Endothelial cell of umbilical vein (primary cell): ENCODE measurements at regions not wholly inside any gene's neighbourhood (a gene's known extent, or its start where the extent isn't known, plus 50 kb on each side); places are given as distances from the start of the nearest gene placed in this dataset.

Source experiments
- BruUV-seq: library from RNA; stranded (reverse); fragments of 400-500 nt; replicated peaks from 2 replicates; lab custom pipeline; 2021; lab: Mats Ljungman, UMichigan
- CTCF ChIA-PET: fragments of 300-600, 350-600 bp; sonication (Branson Sonifier 250); formaldehyde crosslinking; loops from one replicate; lab custom pipeline; 2021; ENCODE audit warnings: antibody characterized with exemption, inconsistent platforms; lab: Charles Lee
- POLR2A ChIA-PET: fragments of 300-600, 350-600 bp; sonication (Branson Sonifier 250); formaldehyde crosslinking; loops from one replicate; lab custom pipeline; 2021; ENCODE audit warnings: antibody characterized with exemption, inconsistent platforms; lab: Charles Lee
- DNase-seq: peaks from one replicate; pipeline ENCODE4 v3.0.0-alpha.2; 2011; ENCODE audit warnings: low read depth, low spot score
- FAIRE-seq: peaks from 2 replicates; lab custom pipeline; 2011; peaks lifted over from hg19 to GRCh38; lab: Jason Lieb, UNC
- H2AFZ ChIP-seq: 2 replicates; pipeline ENCODE4 v1.6.0; 2012; ENCODE audit warnings: low read depth, low read length, control low read depth, inconsistent platforms
- H3K27ac ChIP-seq: 2 replicates; pipeline ENCODE4 v1.5.1; 2011; ENCODE audit warnings: low read depth, mild to moderate bottlenecking, control low read depth, low read length, moderate library complexity; ENCODE audit not compliant: insufficient read depth
- H3K27me3 ChIP-seq, 2 experiments: 2 replicates each; pipeline versions ENCODE4 v1.6.0 to v1.6.1; 2011; ENCODE audit warnings: low read length in 2 of 2, mixed read lengths in 1 of 2; ENCODE audit not compliant: control insufficient read depth in 2 of 2, insufficient read depth in 2 of 2
- H3K36me3 ChIP-seq, 2 experiments: 2 replicates in 1 of 2; 3 replicates in 1 of 2; pipeline ENCODE4 v1.5.1; 2011; ENCODE audit warnings: low read length in 2 of 2, mild to moderate bottlenecking in 1 of 2, moderate library complexity in 1 of 2; ENCODE audit not compliant: control insufficient read depth in 2 of 2, insufficient read depth in 2 of 2; ENCODE audit errors: extremely low read depth in 1 of 2
- H3K4me1 ChIP-seq: 3 replicates; pipeline ENCODE4 v1.5.1; 2011; ENCODE audit warnings: mild to moderate bottlenecking, low read length; ENCODE audit not compliant: control insufficient read depth, insufficient read depth; ENCODE audit errors: extremely low read depth
- H3K4me2 ChIP-seq: 2 replicates; pipeline ENCODE4 v1.6.1; 2011; ENCODE audit warnings: low read length, control low read depth, mixed read lengths; ENCODE audit not compliant: insufficient read depth
- H3K4me3 ChIP-seq, 3 experiments: fragments of 200-600 bp in 1 of 3; sonication (generic), shearing (Covaris generic) in 1 of 3; replicated peaks in 1 of 3; 2 replicates each; pipeline ENCODE4 v1.5.1; 2011 to 2016; ENCODE audit warnings: control low read depth in 3 of 3, low read length in 3 of 3, mild to moderate bottlenecking in 2 of 3, inconsistent platforms in 1 of 3, low read depth in 1 of 3, moderate library complexity in 1 of 3; ENCODE audit not compliant: insufficient read depth in 1 of 3
- H3K79me2 ChIP-seq: 2 replicates; pipeline ENCODE4 v1.6.0; 2012; ENCODE audit warnings: low read length, inconsistent platforms; ENCODE audit not compliant: control insufficient read depth, insufficient read depth
- H3K9ac ChIP-seq: replicated peaks from 2 replicates; pipeline ENCODE3; 2011; ENCODE audit warnings: low read length, control low read depth; ENCODE audit not compliant: insufficient read depth; ENCODE audit errors: extremely low read depth
- H3K9me1 ChIP-seq: replicated peaks from 3 replicates; pipeline ENCODE4 v1.6.0; 2011; ENCODE audit warnings: mild to moderate bottlenecking, low read length; ENCODE audit not compliant: control insufficient read depth, insufficient read depth; ENCODE audit errors: extremely low read depth
- H3K9me3 ChIP-seq: replicated peaks from 2 replicates; pipeline ENCODE4 v1.5.1; 2012; ENCODE audit warnings: low read length, inconsistent platforms; ENCODE audit not compliant: control insufficient read depth, insufficient read depth
- H4K20me1 ChIP-seq: replicated peaks from 2 replicates; pipeline ENCODE3; 2011; ENCODE audit warnings: mild to moderate bottlenecking, low read length; ENCODE audit not compliant: control insufficient read depth, insufficient read depth; ENCODE audit errors: extremely low read depth
- EZH2 ChIP-seq: IDR thresholded peaks from 2 replicates; pipeline ENCODE4 v1.6.1; 2012; ENCODE audit warnings: borderline replicate concordance, low read depth, mild to moderate bottlenecking, moderate library complexity, low read length, inconsistent platforms; ENCODE audit not compliant: severe bottlenecking
- FOS ChIP-seq: IDR thresholded peaks from 2 replicates; pipeline ENCODE4 v1.6.1; 2011; ENCODE audit warnings: mild to moderate bottlenecking, low read length, moderate library complexity, borderline replicate concordance; ENCODE audit not compliant: insufficient read depth
- GATA2 ChIP-seq: IDR thresholded peaks from 2 replicates; pipeline ENCODE4 v1.7.0; 2011; ENCODE audit warnings: low read depth, mild to moderate bottlenecking, moderate library complexity, mixed read lengths, low read length; ENCODE audit not compliant: insufficient read length, insufficient read depth
- JUN ChIP-seq: IDR thresholded peaks from 2 replicates; pipeline ENCODE4 v1.6.1; 2011; ENCODE audit warnings: borderline replicate concordance, low read depth; ENCODE audit not compliant: insufficient read length, insufficient read depth
- MYC ChIP-seq: IDR thresholded peaks from one replicate; pipeline ENCODE4 v1.6.1; 2011; ENCODE audit warnings: mild to moderate bottlenecking, low read depth, low read length
- POLR2A ChIP-seq: IDR thresholded peaks from 2 replicates; pipeline ENCODE4 v1.6.1; 2012; ENCODE audit warnings: low read depth, mild to moderate bottlenecking, control low read depth, low read length
- POLR2AphosphoS5 ChIP-seq: IDR thresholded peaks from 2 replicates; pipeline ENCODE4 v1.6.1; 2012; ENCODE audit warnings: low read depth, mild to moderate bottlenecking, control low read depth, low read length, moderate library complexity; ENCODE audit not compliant: insufficient read depth
- dilution Hi-C: fragments of 300-500 bp; cut with MboI; formaldehyde crosslinking; loops from one replicate; pipeline ENCODE4 v1.15.0; 2019; ENCODE audit warnings: low sequenced_read_pairs; ENCODE audit not compliant: extremely low pct_ligation_motif_present
- intact Hi-C: fragments of 100-400 bp; cut with micrococcal nuclease; formaldehyde crosslinking; loops from one replicate; pipeline ENCODE4 v1.10.0; 2022
- TF ChIP-seq, protein P1 (sequence below), 2 donors: IDR thresholded peaks; 1 replicate in 1 of 2; 2 replicates in 1 of 2; pipeline ENCODE4 v1.5.1; 2011; ENCODE audit warnings: low read length in 2 of 2, mild to moderate bottlenecking in 2 of 2, moderate library complexity in 2 of 2, control low read depth in 1 of 2, inconsistent platforms in 1 of 2, low read depth in 1 of 2; ENCODE audit not compliant: insufficient read depth in 1 of 2; ENCODE audit errors: extremely low read depth in 1 of 2
- TF ChIP-seq, protein P2 (sequence below): IDR thresholded peaks from 2 replicates; pipeline ENCODE4 v1.6.1; 2011; ENCODE audit not compliant: insufficient read depth, insufficient read length

DNA sequence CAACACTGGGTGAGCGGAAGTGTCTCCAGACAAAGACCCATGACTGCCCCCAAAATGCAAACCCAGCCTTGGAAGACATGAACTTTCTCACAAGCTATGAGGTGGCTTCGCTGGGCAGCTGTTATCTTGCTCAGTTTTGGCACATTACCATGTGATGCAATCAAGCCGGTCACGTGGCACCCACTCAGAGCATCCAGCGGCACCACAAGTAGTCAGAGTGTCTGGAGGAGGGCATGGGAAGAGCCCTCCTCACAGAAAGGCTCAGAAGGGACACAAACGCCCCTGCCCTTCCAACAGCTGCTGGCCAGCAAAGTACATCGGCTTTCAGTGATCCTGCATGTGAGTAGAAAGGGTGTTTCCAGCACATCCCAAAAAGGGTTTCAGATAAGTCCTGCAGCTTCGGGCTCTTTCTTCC lies 145.5 kb upstream of the IRF2BP2 start:
- DNase-seq: no peak

DNA sequence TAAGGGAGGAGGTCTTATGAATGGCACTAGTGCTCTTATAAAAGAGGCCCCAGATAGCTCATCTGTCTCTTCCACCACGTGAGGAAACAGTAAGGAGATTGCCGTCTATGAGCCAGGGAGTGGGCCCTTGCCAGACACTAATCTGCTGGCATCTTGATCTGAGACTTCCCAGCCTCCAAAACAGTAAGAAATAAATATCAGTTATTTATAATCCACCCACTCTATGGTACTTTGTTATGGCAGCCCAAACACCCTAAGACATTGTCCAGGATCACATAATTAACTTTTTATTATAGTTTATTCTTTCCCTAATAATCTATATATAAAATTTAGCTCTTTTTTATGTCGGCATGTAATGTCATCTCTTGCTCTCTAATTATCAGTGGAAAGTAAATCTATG lies 144.0 kb upstream of the IRF2BP2 start:
- POLR2A ChIA-PET: no interaction called here
- no peak for DNase-seq
- FAIRE-seq: no peak
- Histone ChIP-seq H3K9me1 (no peaks in the 10 kb centered on the region), H3K4me2 (no peak overlapping the region), H3K27me3 (peaks cover 0 to 4% of the 10 kb centered on the region in 2 experiments), H3K4me3 (no peak overlapping the region), H4K20me1 (no peaks in the 10 kb centered on the region), H2AFZ (no peak overlapping the region), H3K27ac (no peak overlapping the region), H3K79me2 (no peaks in the 10 kb centered on the region), H3K9ac (no peak overlapping the region), H3K4me1 (no peaks in the 10 kb centered on the region), H3K36me3 (no peaks in the 10 kb centered on the region), H3K9me3 (no peaks in the 10 kb centered on the region)
- intact Hi-C loops: no loop called here
- CTCF ChIA-PET: interaction anchor here (0.8 to 3.7 kb wide), 3 partner anchors 9 to 69 kb away, joined by 3 to 12 read pairs (median 6); no protein-coding TSS in a partner anchor
- no peak for TF ChIP-seq POLR2A
- TF ChIP-seq, protein P1, sequence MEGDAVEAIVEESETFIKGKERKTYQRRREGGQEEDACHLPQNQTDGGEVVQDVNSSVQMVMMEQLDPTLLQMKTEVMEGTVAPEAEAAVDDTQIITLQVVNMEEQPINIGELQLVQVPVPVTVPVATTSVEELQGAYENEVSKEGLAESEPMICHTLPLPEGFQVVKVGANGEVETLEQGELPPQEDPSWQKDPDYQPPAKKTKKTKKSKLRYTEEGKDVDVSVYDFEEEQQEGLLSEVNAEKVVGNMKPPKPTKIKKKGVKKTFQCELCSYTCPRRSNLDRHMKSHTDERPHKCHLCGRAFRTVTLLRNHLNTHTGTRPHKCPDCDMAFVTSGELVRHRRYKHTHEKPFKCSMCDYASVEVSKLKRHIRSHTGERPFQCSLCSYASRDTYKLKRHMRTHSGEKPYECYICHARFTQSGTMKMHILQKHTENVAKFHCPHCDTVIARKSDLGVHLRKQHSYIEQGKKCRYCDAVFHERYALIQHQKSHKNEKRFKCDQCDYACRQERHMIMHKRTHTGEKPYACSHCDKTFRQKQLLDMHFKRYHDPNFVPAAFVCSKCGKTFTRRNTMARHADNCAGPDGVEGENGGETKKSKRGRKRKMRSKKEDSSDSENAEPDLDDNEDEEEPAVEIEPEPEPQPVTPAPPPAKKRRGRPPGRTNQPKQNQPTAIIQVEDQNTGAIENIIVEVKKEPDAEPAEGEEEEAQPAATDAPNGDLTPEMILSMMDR (IDR thresholded peaks at IDR 0.05; ENCODE audit: extremely low read depth in 1 of 2, insufficient read depth in 1 of 2, low read depth in 1 of 2, low read length in 2 of 2): no peak
- TF ChIP-seq EZH2: no peak
- TF ChIP-seq FOS: no peak
- no peak for TF ChIP-seq GATA2
- no peak for TF ChIP-seq MYC
- no peak for TF ChIP-seq JUN
- TF ChIP-seq, protein P2, sequence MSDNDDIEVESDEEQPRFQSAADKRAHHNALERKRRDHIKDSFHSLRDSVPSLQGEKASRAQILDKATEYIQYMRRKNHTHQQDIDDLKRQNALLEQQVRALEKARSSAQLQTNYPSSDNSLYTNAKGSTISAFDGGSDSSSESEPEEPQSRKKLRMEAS: no peak
- no peak for TF ChIP-seq POLR2AphosphoS5
- BruUV-seq: no TSS peak
- dilution Hi-C loops: no loop called here

More for the DNA sequence above, 145.5 kb upstream of the IRF2BP2 start:
- no peak for TF ChIP-seq MYC
- no peak for TF ChIP-seq FOS
- TF ChIP-seq, protein P2: no peak
- H3K27ac ChIP-seq: no peak overlapping the region
- H3K9me3 ChIP-seq: no peaks in the 10 kb centered on the region
- CTCF ChIA-PET: interaction anchor here (1.1 to 3.7 kb wide), 3 partner anchors 11 to 84 kb away, joined by 3 to 12 read pairs (median 6); no protein-coding TSS in a partner anchor
- BruUV-seq: no TSS peak
- FAIRE-seq: no peak
- H3K27me3 ChIP-seq: peaks cover 0 to 4% of the 10 kb centered on the region in 2 experiments
- no peaks in the 10 kb centered on the region for H3K9me1 ChIP-seq
- no peaks in the 10 kb centered on the region for H3K79me2 ChIP-seq
- H3K4me1 ChIP-seq: peaks cover 2% of the 10 kb centered on the region
- H3K36me3 ChIP-seq: no peaks in the 10 kb centered on the region
- no peak overlapping the region for H3K9ac ChIP-seq
- H4K20me1 ChIP-seq: no peaks in the 10 kb centered on the region
- H3K4me3 ChIP-seq: no peak overlapping the region
- no peak overlapping the region for H2AFZ ChIP-seq
- POLR2A ChIA-PET: no interaction called here
- no peak overlapping the region for H3K4me2 ChIP-seq
- dilution Hi-C loops (no loop called here), intact Hi-C loops (no loop called here)
